PC-3 (cell line): ENCODE measurements at regions not wholly inside any gene's neighbourhood (a gene's known extent, or its start where the extent isn't known, plus 50 kb on each side); places are given as distances from the start of the nearest gene placed in this dataset.

Source experiments
- CTCF ChIP-seq: fragments of 300-600 bp; sonication (generic); conservative IDR thresholded peaks from 2 replicates; pipeline ENCODE4 v1.5.1; 2017; ENCODE audit warnings: antibody characterized with exemption, low read depth, mild to moderate bottlenecking, low read length
- EZH2 ChIP-seq: fragments of 300-600 bp; sonication (generic); IDR thresholded peaks from one replicate; pipeline ENCODE4 v1.6.1; 2017; ENCODE audit warnings: antibody characterized with exemption, mild to moderate bottlenecking, low read length; ENCODE audit not compliant: unreplicated experiment
- EZH2phosphoT487 ChIP-seq: fragments of 300-600 bp; sonication (generic); IDR thresholded peaks from 2 replicates; pipeline ENCODE4 v1.6.1; 2018; ENCODE audit warnings: mild to moderate bottlenecking, antibody characterized with exemption, low read length, borderline replicate concordance

GRCh38 chr6:97459535-97459934 lies 176.5 kb upstream of the MMS22L start:
- TF ChIP-seq CTCF = no peak
- no peak for TF ChIP-seq EZH2
- TF ChIP-seq EZH2phosphoT487 = no peak
